ENCODE measurements at regions not wholly inside any gene's neighbourhood (a gene's known extent, or its start where the extent isn't known, plus 50 kb on each side); places are given as distances from the start of the nearest gene placed in this dataset.

- Mint-ChIP-seq H3K27ac (no peak overlapping the region), H3K9me3 (peaks cover 8% of the 10 kb centered on the region), H3K27me3 (peaks cover 11% of the 10 kb centered on the region), H3K4me1 (ENCODE audit: low read depth) (no peaks in the 10 kb centered on the region), H3K4me3 (no peak overlapping the region), H3K36me3 (ENCODE audit: low read depth) (no peaks in the 10 kb centered on the region)
- no peak for DNase-seq
Measured at GRCh38 chr1:4395676-4396075, 258.7 kb upstream of the AJAP1 start.

GRCh38 chr1:4396551-4396950 lies 257.9 kb upstream of the AJAP1 start:
- no peak overlapping the region for H3K4me3 Mint-ChIP-seq
- no peaks in the 10 kb centered on the region for H3K36me3 Mint-ChIP-seq (ENCODE audit: low read depth)
- DNase-seq = no peak
- peaks cover 9% of the 10 kb centered on the region for H3K27me3 Mint-ChIP-seq
- no peaks in the 10 kb centered on the region for H3K4me1 Mint-ChIP-seq (ENCODE audit: low read depth)
- peaks cover 8% of the 10 kb centered on the region for H3K9me3 Mint-ChIP-seq
- no peak overlapping the region for H3K27ac Mint-ChIP-seq

- H3K4me3 Mint-ChIP-seq = no peak overlapping the region
- H3K27ac Mint-ChIP-seq = no peak overlapping the region
- no peaks in the 10 kb centered on the region for H3K4me1 Mint-ChIP-seq (ENCODE audit: low read depth)
- peaks cover 7% of the 10 kb centered on the region for H3K27me3 Mint-ChIP-seq
- no peaks in the 10 kb centered on the region for H3K36me3 Mint-ChIP-seq (ENCODE audit: low read depth)
- DNase-seq = no peak
- H3K9me3 Mint-ChIP-seq = peaks cover 5% of the 10 kb centered on the region
Measured at GRCh38 chr1:4397196-4397595, 257.2 kb upstream of the AJAP1 start.

GRCh38 chr1:4402032-4402431 lies 252.4 kb upstream of the AJAP1 start:
- peaks cover 7% of the 10 kb centered on the region for H3K27me3 Mint-ChIP-seq
- DNase-seq = no peak
- H3K4me1 Mint-ChIP-seq (ENCODE audit: low read depth) = no peaks in the 10 kb centered on the region
- H3K36me3 Mint-ChIP-seq (ENCODE audit: low read depth) = no peaks in the 10 kb centered on the region
- no peak overlapping the region for H3K4me3 Mint-ChIP-seq
- H3K9me3 Mint-ChIP-seq = no peaks in the 10 kb centered on the region
- no peak overlapping the region for H3K27ac Mint-ChIP-seq

- H3K9me3 Mint-ChIP-seq = no peaks in the 10 kb centered on the region
- H3K27ac Mint-ChIP-seq = no peak overlapping the region
- no peak for DNase-seq
- H3K36me3 Mint-ChIP-seq (ENCODE audit: low read depth) = no peaks in the 10 kb centered on the region
- H3K27me3 Mint-ChIP-seq = peaks cover 7% of the 10 kb centered on the region
- no peak overlapping the region for H3K4me3 Mint-ChIP-seq
- no peaks in the 10 kb centered on the region for H3K4me1 Mint-ChIP-seq (ENCODE audit: low read depth)
Measured at GRCh38 chr1:4404854-4405590, 249.4 kb upstream of the AJAP1 start.

- H3K27ac Mint-ChIP-seq = no peak overlapping the region
- H3K4me3 Mint-ChIP-seq = no peak overlapping the region
- H3K36me3 Mint-ChIP-seq (ENCODE audit: low read depth) = no peaks in the 10 kb centered on the region
- no peak for DNase-seq
- H3K4me1 Mint-ChIP-seq (ENCODE audit: low read depth) = no peaks in the 10 kb centered on the region
- H3K27me3 Mint-ChIP-seq = no peaks in the 10 kb centered on the region
- H3K9me3 Mint-ChIP-seq = no peaks in the 10 kb centered on the region
Measured at GRCh38 chr1:4407851-4408250, 246.6 kb upstream of the AJAP1 start.

- Mint-ChIP-seq H3K36me3 (ENCODE audit: low read depth) (no peaks in the 10 kb centered on the region), H3K27me3 (no peaks in the 10 kb centered on the region), H3K4me1 (ENCODE audit: low read depth) (no peaks in the 10 kb centered on the region), H3K27ac (no peak overlapping the region), H3K4me3 (no peak overlapping the region), H3K9me3 (no peaks in the 10 kb centered on the region)
- DNase-seq = no peak
Measured at GRCh38 chr1:4408380-4408779, 246.0 kb upstream of the AJAP1 start.

- no peak for DNase-seq
- Mint-ChIP-seq H3K4me1 (ENCODE audit: low read depth) (no peaks in the 10 kb centered on the region), H3K27me3 (peaks cover 5% of the 10 kb centered on the region), H3K36me3 (ENCODE audit: low read depth) (no peaks in the 10 kb centered on the region), H3K9me3 (no peaks in the 10 kb centered on the region), H3K27ac (no peak overlapping the region), H3K4me3 (no peak overlapping the region)
Measured at GRCh38 chr1:4411862-4412261, 242.5 kb upstream of the AJAP1 start.

GRCh38 chr1:4415476-4415875 lies 238.9 kb upstream of the AJAP1 start:
- H3K27ac Mint-ChIP-seq = no peak overlapping the region
- H3K9me3 Mint-ChIP-seq = peaks cover 6% of the 10 kb centered on the region
- no peak overlapping the region for H3K4me3 Mint-ChIP-seq
- H3K4me1 Mint-ChIP-seq (ENCODE audit: low read depth) = no peaks in the 10 kb centered on the region
- H3K27me3 Mint-ChIP-seq = peaks cover 23% of the 10 kb centered on the region
- no peaks in the 10 kb centered on the region for H3K36me3 Mint-ChIP-seq (ENCODE audit: low read depth)
- no peak for DNase-seq

GRCh38 chr1:4416189-4416588 lies 238.2 kb upstream of the AJAP1 start:
- no peaks in the 10 kb centered on the region for H3K4me1 Mint-ChIP-seq (ENCODE audit: low read depth)
- DNase-seq = no peak
- peaks cover 25% of the 10 kb centered on the region for H3K27me3 Mint-ChIP-seq
- H3K27ac Mint-ChIP-seq = no peak overlapping the region
- no peaks in the 10 kb centered on the region for H3K36me3 Mint-ChIP-seq (ENCODE audit: low read depth)
- peaks cover 8% of the 10 kb centered on the region for H3K9me3 Mint-ChIP-seq
- H3K4me3 Mint-ChIP-seq = no peak overlapping the region

GRCh38 chr1:4418021-4418420 lies 236.4 kb upstream of the AJAP1 start:
- DNase-seq = no peak
- H3K27me3 Mint-ChIP-seq = peaks cover 34% of the 10 kb centered on the region
- no peak overlapping the region for H3K4me3 Mint-ChIP-seq
- no peaks in the 10 kb centered on the region for H3K4me1 Mint-ChIP-seq (ENCODE audit: low read depth)
- H3K36me3 Mint-ChIP-seq (ENCODE audit: low read depth) = no peaks in the 10 kb centered on the region
- H3K9me3 Mint-ChIP-seq = peaks cover 8% of the 10 kb centered on the region
- no peak overlapping the region for H3K27ac Mint-ChIP-seq

GRCh38 chr1:4421986-4422385 lies 232.4 kb upstream of the AJAP1 start:
- DNase-seq = no peak
- Mint-ChIP-seq H3K9me3 (peaks cover 8% of the 10 kb centered on the region), H3K27ac (no peak overlapping the region), H3K36me3 (ENCODE audit: low read depth) (no peaks in the 10 kb centered on the region), H3K4me3 (no peak overlapping the region), H3K4me1 (ENCODE audit: low read depth) (no peaks in the 10 kb centered on the region), H3K27me3 (peaks cover 35% of the 10 kb centered on the region)

GRCh38 chr1:4422504-4423289 lies 231.7 kb upstream of the AJAP1 start:
- no peak overlapping the region for H3K4me3 Mint-ChIP-seq
- no peak for DNase-seq
- no peak overlapping the region for H3K27ac Mint-ChIP-seq
- peaks cover 31% of the 10 kb centered on the region for H3K27me3 Mint-ChIP-seq
- peaks cover 8% of the 10 kb centered on the region for H3K9me3 Mint-ChIP-seq
- no peaks in the 10 kb centered on the region for H3K36me3 Mint-ChIP-seq (ENCODE audit: low read depth)
- H3K4me1 Mint-ChIP-seq (ENCODE audit: low read depth) = no peaks in the 10 kb centered on the region

GRCh38 chr1:4424254-4424653 lies 230.2 kb upstream of the AJAP1 start:
- peaks cover 8% of the 10 kb centered on the region for H3K9me3 Mint-ChIP-seq
- no peak for DNase-seq
- H3K4me3 Mint-ChIP-seq = no peak overlapping the region
- no peaks in the 10 kb centered on the region for H3K4me1 Mint-ChIP-seq (ENCODE audit: low read depth)
- H3K27ac Mint-ChIP-seq = no peak overlapping the region
- H3K27me3 Mint-ChIP-seq = peaks cover 18% of the 10 kb centered on the region
- no peaks in the 10 kb centered on the region for H3K36me3 Mint-ChIP-seq (ENCODE audit: low read depth)

GRCh38 chr1:4424766-4425165 lies 229.6 kb upstream of the AJAP1 start:
- Mint-ChIP-seq H3K27ac (no peak overlapping the region), H3K27me3 (peaks cover 22% of the 10 kb centered on the region), H3K9me3 (peaks cover 5% of the 10 kb centered on the region), H3K36me3 (ENCODE audit: low read depth) (no peaks in the 10 kb centered on the region), H3K4me3 (no peak overlapping the region), H3K4me1 (ENCODE audit: low read depth) (no peaks in the 10 kb centered on the region)
- DNase-seq = no peak
